OCI-LY1 (cell line): ENCODE measurements at regions not wholly inside any gene's neighbourhood (a gene's known extent, or its start where the extent isn't known, plus 50 kb on each side); places are given as distances from the start of the nearest gene placed in this dataset.

Experiments
- H2AFZ ChIP-seq: fragments of 200-600 bp; sonication (generic), shearing (Covaris generic); 2 replicates; pipeline ENCODE4 v1.6.0; 2014; ENCODE audit warnings: antibody characterized with exemption, mild to moderate bottlenecking, low read length
- H3F3A ChIP-seq: fragments of 200-600 bp; sonication (generic), shearing (Covaris generic); 2 replicates; pipeline ENCODE4 v1.6.0; 2014; ENCODE audit warnings: mild to moderate bottlenecking, antibody characterized with exemption, low read length, moderate library complexity; ENCODE audit not compliant: insufficient read depth
- H3K27ac ChIP-seq: fragments of 200-600 bp; sonication (generic); 2 replicates; pipeline ENCODE4 v1.5.1; 2014; ENCODE audit warnings: low read length, mixed run types, mild to moderate bottlenecking, low read depth; ENCODE audit not compliant: poor library complexity, severe bottlenecking
- H3K27me3 ChIP-seq: fragments of 200-600 bp; sonication (generic); 2 replicates; pipeline ENCODE4 v1.6.0; 2014; ENCODE audit warnings: antibody characterized with exemption, mild to moderate bottlenecking, low read length, moderate library complexity; ENCODE audit not compliant: insufficient read depth
- H3K36me3 ChIP-seq: fragments of 200-600 bp; sonication (generic); 2 replicates; pipeline ENCODE4 v1.6.1; 2014; ENCODE audit warnings: mild to moderate bottlenecking, antibody characterized with exemption, low read length, moderate library complexity, mixed read lengths; ENCODE audit not compliant: insufficient read depth
- H3K4me1 ChIP-seq: fragments of 200-600 bp; sonication (generic); 2 replicates; pipeline ENCODE4 v1.5.1; 2014; ENCODE audit warnings: mild to moderate bottlenecking, low read length, moderate library complexity; ENCODE audit not compliant: insufficient read depth, severe bottlenecking
- H3K4me2 ChIP-seq: fragments of 200-600 bp; sonication (generic), shearing (Covaris generic); 2 replicates; pipeline ENCODE4 v1.6.1; 2014; ENCODE audit warnings: low read length
- H3K4me3 ChIP-seq: fragments of 200-600 bp; sonication (generic); 2 replicates; pipeline ENCODE4 v1.5.1; 2014; ENCODE audit warnings: low read length, low read depth, mild to moderate bottlenecking, mixed read lengths; ENCODE audit not compliant: poor library complexity, severe bottlenecking
- H3K79me2 ChIP-seq: fragments of 200-600 bp; shearing (Covaris generic); 2 replicates; pipeline ENCODE4 v1.6.1; 2016; ENCODE audit warnings: mixed run types, low read length, mixed read lengths; ENCODE audit not compliant: insufficient read depth
- H3K9ac ChIP-seq: fragments of 200-600 bp; sonication (generic), shearing (Covaris generic); 2 replicates; pipeline ENCODE4 v1.6.1; 2014; ENCODE audit warnings: mild to moderate bottlenecking, low read length, mixed read lengths
- H3K9me2 ChIP-seq: fragments of 200-600 bp; sonication (generic), shearing (Covaris generic); 2 replicates; pipeline ENCODE4 v1.6.1; 2014; ENCODE audit warnings: low read depth, mild to moderate bottlenecking, low read length, mixed read lengths
- H3K9me3 ChIP-seq: fragments of 200-600 bp; shearing (Covaris generic); 2 replicates; pipeline ENCODE4 v1.6.1; 2014; ENCODE audit warnings: low read length, mixed read lengths
- H4K20me1 ChIP-seq: fragments of 200-600 bp; sonication (generic), shearing (Covaris generic); 2 replicates; pipeline ENCODE4 v1.6.0; 2016; ENCODE audit warnings: mild to moderate bottlenecking, low read length; ENCODE audit not compliant: insufficient read depth
- EZH2 ChIP-seq: fragments of 200-600 bp; sonication (generic), shearing (Covaris generic); IDR thresholded peaks from 2 replicates; pipeline ENCODE4 v1.8.0; 2017; ENCODE audit warnings: borderline replicate concordance, mixed run types, mild to moderate bottlenecking, antibody characterized with exemption, low read length, moderate library complexity, mixed read lengths
- TF ChIP-seq, protein P1 (sequence below): fragments of 200-600 bp; sonication (generic), shearing (Covaris generic); IDR thresholded peaks from 2 replicates; pipeline ENCODE4 v1.5.1; 2017; ENCODE audit warnings: mild to moderate bottlenecking, antibody characterized with exemption, low read length, moderate library complexity, mixed read lengths

GRCh38 chr3:188090620-188091309 is 63.2 kb upstream of the LPP start:
- H3F3A ChIP-seq: peaks cover 20% of the 10 kb centered on the region
- H3K9me2 ChIP-seq: no peaks in the 10 kb centered on the region
- H3K79me2 ChIP-seq: no peaks in the 10 kb centered on the region
- H3K4me3 ChIP-seq: peak overlapping the region; percentile 32
- no peaks in the 10 kb centered on the region for H4K20me1 ChIP-seq
- peak overlapping the region; percentile 58 for H3K4me2 ChIP-seq
- H3K4me1 ChIP-seq: peaks cover 83% of the 10 kb centered on the region
- H3K36me3 ChIP-seq: no peaks in the 10 kb centered on the region
- no peaks in the 10 kb centered on the region for H3K27me3 ChIP-seq
- no peaks in the 10 kb centered on the region; the same call in 1 of the 2 replicates for H3K9me3 ChIP-seq
- H2AFZ ChIP-seq: no peak overlapping the region
- H3K27ac ChIP-seq: peak overlapping the region; percentile 98
- TF ChIP-seq, protein P1, sequence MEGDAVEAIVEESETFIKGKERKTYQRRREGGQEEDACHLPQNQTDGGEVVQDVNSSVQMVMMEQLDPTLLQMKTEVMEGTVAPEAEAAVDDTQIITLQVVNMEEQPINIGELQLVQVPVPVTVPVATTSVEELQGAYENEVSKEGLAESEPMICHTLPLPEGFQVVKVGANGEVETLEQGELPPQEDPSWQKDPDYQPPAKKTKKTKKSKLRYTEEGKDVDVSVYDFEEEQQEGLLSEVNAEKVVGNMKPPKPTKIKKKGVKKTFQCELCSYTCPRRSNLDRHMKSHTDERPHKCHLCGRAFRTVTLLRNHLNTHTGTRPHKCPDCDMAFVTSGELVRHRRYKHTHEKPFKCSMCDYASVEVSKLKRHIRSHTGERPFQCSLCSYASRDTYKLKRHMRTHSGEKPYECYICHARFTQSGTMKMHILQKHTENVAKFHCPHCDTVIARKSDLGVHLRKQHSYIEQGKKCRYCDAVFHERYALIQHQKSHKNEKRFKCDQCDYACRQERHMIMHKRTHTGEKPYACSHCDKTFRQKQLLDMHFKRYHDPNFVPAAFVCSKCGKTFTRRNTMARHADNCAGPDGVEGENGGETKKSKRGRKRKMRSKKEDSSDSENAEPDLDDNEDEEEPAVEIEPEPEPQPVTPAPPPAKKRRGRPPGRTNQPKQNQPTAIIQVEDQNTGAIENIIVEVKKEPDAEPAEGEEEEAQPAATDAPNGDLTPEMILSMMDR: no peak
- no peak for TF ChIP-seq EZH2
- peak overlapping the region; percentile 59 for H3K9ac ChIP-seq

DNA sequence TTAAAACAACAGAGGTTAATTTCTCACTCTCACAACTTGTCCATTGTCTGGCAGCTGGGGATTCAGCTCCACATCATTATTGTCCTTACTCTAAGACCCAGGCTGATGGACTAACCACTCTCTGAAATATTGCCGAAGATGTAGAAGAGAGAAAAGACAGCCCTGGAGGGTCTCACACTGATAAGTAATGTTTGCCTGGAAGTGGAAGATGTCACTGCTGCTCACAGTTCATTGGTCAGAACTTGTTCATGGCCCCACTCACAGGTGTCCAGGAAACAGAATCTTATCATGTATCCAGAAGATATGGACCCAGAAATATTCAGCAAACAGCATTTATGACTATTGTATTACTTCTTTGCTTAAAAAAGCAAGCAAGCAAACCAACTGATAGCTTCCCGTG is 62.2 kb upstream of the LPP start:
- H3K4me2 ChIP-seq: peak overlapping the region; percentile 58
- no peaks in the 10 kb centered on the region for H3K9me2 ChIP-seq
- no peak overlapping the region for H2AFZ ChIP-seq
- no peaks in the 10 kb centered on the region for H3K36me3 ChIP-seq
- no peaks in the 10 kb centered on the region for H4K20me1 ChIP-seq
- no peaks in the 10 kb centered on the region for H3K79me2 ChIP-seq
- H3K9me3 ChIP-seq: no peaks in the 10 kb centered on the region; the same call in 1 of the 2 replicates
- H3K4me3 ChIP-seq: peak overlapping the region; percentile 32
- H3K9ac ChIP-seq: peak overlapping the region; percentile 59
- peaks cover 83% of the 10 kb centered on the region for H3K4me1 ChIP-seq
- TF ChIP-seq, protein P1: no peak
- TF ChIP-seq EZH2: no peak
- peaks cover 10% of the 10 kb centered on the region for H3F3A ChIP-seq
- H3K27ac ChIP-seq: peak overlapping the region; percentile 98
- no peaks in the 10 kb centered on the region for H3K27me3 ChIP-seq

DNA sequence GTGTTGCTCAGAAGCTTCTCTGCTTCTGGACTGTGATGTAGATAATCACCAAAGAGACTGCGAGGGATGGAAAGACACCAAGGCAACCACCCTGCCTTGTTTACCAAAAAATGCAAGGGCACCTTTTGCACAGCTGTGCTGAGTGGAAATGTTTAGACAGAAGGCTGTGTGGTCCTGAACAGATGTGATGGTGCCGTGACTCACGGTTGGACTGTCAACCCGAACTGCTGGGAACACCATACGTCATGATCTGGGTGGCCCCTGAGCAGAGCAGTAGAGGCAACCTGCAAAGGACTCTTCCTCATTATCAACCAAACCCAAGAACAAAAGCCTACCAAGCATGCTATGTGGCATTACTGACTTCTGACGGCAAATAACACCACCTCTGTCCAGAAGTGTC is 61.3 kb upstream of the LPP start:
- Histone ChIP-seq H3K79me2 (no peaks in the 10 kb centered on the region), H3K4me2 (peak overlapping the region; percentile 58), H3K9ac (peak overlapping the region; percentile 59), H3K36me3 (no peaks in the 10 kb centered on the region), H3K27me3 (no peaks in the 10 kb centered on the region), H3F3A (peaks cover 6% of the 10 kb centered on the region; the same call in 1 of the 2 replicates), H3K4me1 (peaks cover 83% of the 10 kb centered on the region), H2AFZ (no peak overlapping the region), H3K9me2 (no peaks in the 10 kb centered on the region), H3K9me3 (no peaks in the 10 kb centered on the region; the same call in 1 of the 2 replicates), H3K27ac (peak overlapping the region; percentile 98), H3K4me3 (peak overlapping the region; percentile 32), H4K20me1 (no peaks in the 10 kb centered on the region)
- TF ChIP-seq, protein P1: no peak
- TF ChIP-seq EZH2: no peak
